Germinal center (tissue), 1 donor: ENCODE measurements at regions not wholly inside any gene's neighbourhood (a gene's known extent, or its start where the extent isn't known, plus 50 kb on each side); places are given as distances from the start of the nearest gene placed in this dataset.

ENCODE experiments used
- DNase-seq: peaks from one replicate; pipeline ENCODE4 v3.0.0; 2012; ENCODE audit warnings: mixed read lengths, low spot score

- no peak for DNase-seq
These were observed 176.3 kb upstream of the BMPER start for GRCh38 chr7:33728873-33729551.

GRCh38 chr7:33729726-33730125 is 175.6 kb upstream of the BMPER start:
- no peak for DNase-seq

- DNase-seq, result no peak
These were observed 174.4 kb upstream of the BMPER start for GRCh38 chr7:33730958-33731357.

DNA sequence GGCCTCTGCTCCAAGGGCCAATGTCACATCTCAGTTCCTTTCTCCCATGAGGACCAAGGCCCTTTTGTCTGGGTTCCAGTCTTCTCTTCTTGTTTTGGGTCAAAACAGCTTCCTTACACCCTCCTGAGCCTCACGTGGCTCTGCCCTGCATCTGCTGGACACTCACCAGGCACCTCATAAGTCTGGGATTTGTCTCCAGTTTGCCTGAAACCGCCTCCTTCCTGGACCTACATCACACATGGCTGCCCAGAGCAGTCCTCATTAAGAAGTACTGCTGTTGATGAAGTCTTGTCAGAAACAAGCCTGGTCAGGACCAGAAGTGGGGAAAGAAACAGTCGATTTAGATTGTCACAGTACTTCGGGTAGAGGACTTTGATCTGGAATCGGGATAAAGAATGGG is 173.4 kb upstream of the BMPER start:
- no peak for DNase-seq

GRCh38 chr7:33732462-33732861 is 172.9 kb upstream of the BMPER start:
- no peak for DNase-seq

- DNase-seq, result no peak
These were observed 171.3 kb upstream of the BMPER start for GRCh38 chr7:33733870-33734650.

- no peak for DNase-seq
These were observed 169.9 kb upstream of the BMPER start for GRCh38 chr7:33735403-33735802.

- no peak for DNase-seq
These were observed 168.7 kb upstream of the BMPER start for GRCh38 chr7:33736521-33737221.

DNA sequence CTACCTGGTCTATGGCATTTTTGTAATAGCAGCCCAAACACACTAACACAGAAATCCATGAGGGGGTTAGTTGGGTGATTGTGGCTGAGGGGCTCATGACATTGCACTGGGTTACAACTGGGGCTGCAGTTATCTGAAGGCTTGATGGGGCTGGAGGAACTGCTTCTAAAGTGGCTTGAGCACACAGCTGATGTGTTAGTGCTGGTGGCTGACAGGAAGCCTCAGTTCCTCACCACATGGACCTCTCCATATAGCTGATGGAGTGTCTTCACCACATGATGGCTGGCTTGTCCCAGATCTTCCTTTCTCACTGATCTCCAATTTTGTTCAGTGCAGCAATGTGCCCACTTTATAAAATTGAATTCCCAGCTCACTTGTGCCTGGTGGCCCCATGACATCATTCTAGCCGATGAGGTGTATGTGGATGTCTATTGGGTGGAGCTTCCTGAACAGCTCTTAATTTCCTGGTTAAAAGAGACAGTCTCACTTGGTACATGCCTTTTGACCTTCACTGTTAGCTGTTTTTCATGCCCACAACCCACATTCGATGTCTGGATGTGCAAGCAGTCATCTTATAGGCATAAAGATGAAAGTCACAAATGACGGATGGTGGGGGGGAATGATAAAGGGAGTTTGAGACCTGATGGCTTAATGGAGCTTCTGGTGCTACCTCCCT is 166.9 kb upstream of the BMPER start:
- no peak for DNase-seq

GRCh38 chr7:33739286-33739685 is 166.1 kb upstream of the BMPER start:
- DNase-seq, result no peak

- DNase-seq, result no peak
These were observed 162.8 kb upstream of the BMPER start for GRCh38 chr7:33742521-33742920.

DNA sequence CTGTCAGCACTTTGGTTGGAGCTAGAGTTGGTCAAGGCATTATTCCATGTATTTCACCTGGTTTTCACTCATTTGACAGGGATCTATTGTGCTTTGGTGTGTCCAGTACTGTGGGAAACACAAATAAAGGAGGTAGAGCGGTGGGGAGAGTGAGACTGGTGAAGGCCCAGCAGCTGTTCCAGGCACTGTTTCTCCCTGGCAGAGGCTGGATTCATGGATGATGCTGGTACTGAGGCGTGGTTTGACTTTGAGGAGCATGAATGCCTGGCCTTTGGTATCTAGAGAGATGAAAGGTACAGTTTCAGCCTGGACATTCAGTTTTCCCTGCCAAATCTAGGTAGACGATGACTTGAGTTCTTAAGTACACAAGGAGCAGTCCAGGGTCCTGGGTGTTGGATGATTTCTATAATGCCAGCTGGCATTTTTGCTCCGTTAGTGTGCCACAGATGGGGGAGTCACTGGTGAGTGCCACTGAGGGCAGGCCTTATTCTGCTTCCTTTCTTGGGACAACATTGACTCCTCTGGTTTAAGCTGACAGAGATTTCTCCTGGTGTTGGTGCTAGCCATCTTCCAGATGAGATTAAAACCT is 162.2 kb upstream of the BMPER start:
- no peak for DNase-seq

DNA sequence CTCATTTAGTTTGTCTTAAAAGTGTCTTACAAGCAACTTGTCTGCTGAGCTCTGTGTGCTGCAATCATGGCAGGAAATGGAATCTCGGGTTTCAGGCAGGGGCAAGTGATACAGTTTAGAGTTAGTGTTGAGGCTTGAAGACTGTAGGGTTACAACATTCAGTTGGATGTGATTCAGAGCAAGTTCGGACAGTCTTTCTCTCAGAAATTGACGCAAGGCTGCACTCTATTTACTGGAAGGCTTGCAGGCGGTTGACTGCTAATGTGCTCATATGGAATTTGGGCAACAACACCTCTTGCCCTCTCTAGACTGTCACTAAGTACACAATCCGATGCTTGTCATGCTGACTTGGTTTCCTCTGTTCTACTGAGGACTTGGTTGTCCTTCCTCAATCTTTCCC is 161.7 kb upstream of the BMPER start:
- DNase-seq, result no peak

DNA sequence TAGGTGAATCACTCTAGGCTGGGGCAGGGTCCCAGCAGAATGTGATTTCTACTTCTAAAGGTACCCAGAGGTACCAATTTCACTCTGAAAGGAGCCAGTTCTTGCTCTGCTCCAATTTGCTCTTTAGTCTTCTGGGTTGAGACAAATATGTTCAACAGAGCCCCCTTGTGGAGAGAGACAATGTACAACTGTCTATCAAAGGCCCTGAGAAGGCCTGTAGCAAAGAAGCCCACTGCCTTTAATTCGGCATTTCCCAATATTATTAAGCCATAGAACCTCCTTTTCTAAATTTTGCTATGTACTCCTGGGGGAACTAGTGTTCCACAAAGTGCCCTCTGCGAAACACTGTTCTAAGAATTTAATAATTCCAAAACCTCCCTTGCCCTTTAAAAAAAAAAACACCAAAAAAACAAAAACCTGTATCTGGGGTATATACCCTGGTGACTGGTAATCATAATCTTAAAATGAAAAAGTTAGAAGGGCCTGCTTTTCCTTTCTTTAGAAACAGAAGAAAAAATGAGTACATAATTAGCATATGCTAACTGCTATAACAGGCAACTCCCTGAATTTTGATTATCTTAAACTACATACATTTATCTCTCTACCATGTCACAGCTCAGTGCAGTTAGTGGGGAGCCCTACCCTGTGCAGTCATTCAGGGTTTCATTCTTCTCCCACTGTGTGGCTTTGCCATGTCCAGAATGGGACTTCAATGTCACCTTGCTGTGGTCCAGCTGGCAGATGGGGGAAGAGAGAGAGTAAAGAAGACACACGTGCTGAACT is 160.9 kb upstream of the BMPER start:
- DNase-seq, result peak; percentile 24

- no peak for DNase-seq
These were observed 159.4 kb upstream of the BMPER start for GRCh38 chr7:33745934-33746333.

- no peak for DNase-seq
These were observed 156.5 kb upstream of the BMPER start for GRCh38 chr7:33748793-33749192.

DNA sequence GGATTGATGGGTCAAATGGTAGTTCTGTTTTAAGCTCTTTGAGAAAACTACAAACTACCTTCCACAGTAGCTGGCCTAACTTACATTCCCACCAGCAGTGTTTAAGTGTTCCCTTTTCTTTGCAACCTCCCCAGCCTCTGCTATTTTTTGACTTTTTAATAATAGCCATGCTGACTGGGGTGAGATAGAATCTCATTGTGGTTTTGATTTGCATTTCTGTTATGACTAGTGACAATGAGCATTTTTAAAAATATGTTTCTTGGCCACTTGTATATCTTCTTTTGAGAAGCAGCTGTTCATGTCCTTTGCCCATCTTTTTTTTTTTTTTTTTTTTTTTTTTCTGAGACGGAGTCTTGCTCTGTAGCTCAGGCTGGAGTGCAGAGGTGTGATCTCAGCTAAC is 155.2 kb upstream of the BMPER start:
- no peak for DNase-seq

GRCh38 chr7:33751443-33751842 is 153.9 kb upstream of the BMPER start:
- no peak for DNase-seq

GRCh38 chr7:33753881-33754525 is 151.3 kb upstream of the BMPER start:
- no peak for DNase-seq
